ENCODE measurements at regions not wholly inside any gene's neighbourhood (a gene's known extent, or its start where the extent isn't known, plus 50 kb on each side); places are given as distances from the start of the nearest gene placed in this dataset.

DNA sequence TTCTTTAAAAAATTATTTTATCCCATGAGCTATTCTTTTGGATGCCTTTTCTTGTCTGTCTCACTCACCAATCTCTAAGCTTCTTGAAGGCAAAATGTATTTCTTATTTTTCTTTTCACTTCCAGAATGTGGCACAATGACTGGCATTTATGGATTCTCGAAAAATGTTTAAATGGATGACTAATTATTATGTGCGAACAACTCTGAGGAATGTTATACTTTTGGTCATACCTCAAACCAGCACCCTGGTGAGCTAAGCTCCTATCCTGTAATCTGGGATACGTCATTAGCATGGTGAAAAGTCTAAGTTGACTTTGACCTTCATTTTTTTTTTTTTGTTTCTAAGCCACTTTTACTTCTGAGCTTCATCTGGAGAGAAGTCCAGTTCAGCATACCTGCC, 214.0 kb upstream of the CEP162 start:
- no peak overlapping the region for H3K27ac Mint-ChIP-seq (ENCODE audit: unreplicated experiment)
- no TSS peak for BruUV-seq (replicated peaks)
- no peaks in the 10 kb centered on the region for H3K9me3 Mint-ChIP-seq (ENCODE audit: unreplicated experiment)
- H3K4me3 Mint-ChIP-seq (ENCODE audit: unreplicated experiment), result no peak overlapping the region
- Histone ChIP-seq H3K9me3 (no peaks in the 10 kb centered on the region), H3K4me3 (ENCODE audit: low read depth, low read length) (no peak overlapping the region), H3K4me1 (no peaks in the 10 kb centered on the region), H3K27me3 (replicated peaks; ENCODE audit: control insufficient read depth, insufficient read depth, low read length) (no peaks in the 10 kb centered on the region), H3K36me3 (ENCODE audit: control insufficient read depth, insufficient read depth, low read length) (no peaks in the 10 kb centered on the region)
- no peaks in the 10 kb centered on the region for H3K27me3 Mint-ChIP-seq (ENCODE audit: insufficient read depth, unreplicated experiment)
- ChIA-PET POLR2A (no interaction called here), CTCF (no interaction called here)
- DNase-seq, result no peak
- no peak for TF ChIP-seq CTCF (IDR thresholded peaks at IDR 0.05; ENCODE audit: insufficient read depth in 1 of 2, low read depth in 1 of 2, low read length in 1 of 2, severe bottlenecking in 1 of 2, unreplicated experiment in 1 of 2)
- intact Hi-C loops (cut with micrococcal nuclease; ENCODE audit: unreplicated experiment), result no loop called here
- no peaks in the 10 kb centered on the region for H3K4me1 Mint-ChIP-seq (ENCODE audit: low read depth, unreplicated experiment)
- H3K36me3 Mint-ChIP-seq (ENCODE audit: insufficient read depth, unreplicated experiment), result no peaks in the 10 kb centered on the region

DNA sequence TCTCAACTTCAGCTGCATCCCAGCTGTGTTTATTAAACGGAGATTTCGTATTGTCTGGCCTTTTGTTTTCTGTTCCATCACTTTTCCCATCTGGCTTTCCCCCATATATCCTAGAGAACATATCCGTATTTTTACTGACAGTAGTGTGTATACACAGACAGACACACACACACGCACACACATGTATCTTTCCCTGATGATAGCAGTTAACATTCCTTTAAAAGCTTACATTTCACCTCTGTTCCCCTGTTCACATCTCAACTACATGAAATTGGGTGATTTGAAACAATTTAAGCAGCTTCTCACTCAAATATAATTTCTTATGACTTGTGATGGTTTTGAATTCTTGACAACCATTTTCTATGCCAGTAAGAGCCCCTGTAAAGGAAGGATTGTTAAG, 207.1 kb upstream of the CEP162 start:
- Histone ChIP-seq H3K27me3 (replicated peaks; ENCODE audit: control insufficient read depth, insufficient read depth, low read length) (no peaks in the 10 kb centered on the region), H3K4me3 (ENCODE audit: low read depth, low read length) (no peak overlapping the region), H3K9me3 (no peaks in the 10 kb centered on the region), H3K36me3 (ENCODE audit: control insufficient read depth, insufficient read depth, low read length) (no peaks in the 10 kb centered on the region), H3K4me1 (no peaks in the 10 kb centered on the region)
- ChIA-PET POLR2A (no interaction called here), CTCF (no interaction called here)
- Mint-ChIP-seq H3K4me3 (ENCODE audit: unreplicated experiment) (no peak overlapping the region), H3K9me3 (ENCODE audit: unreplicated experiment) (no peaks in the 10 kb centered on the region), H3K4me1 (ENCODE audit: low read depth, unreplicated experiment) (no peaks in the 10 kb centered on the region), H3K27me3 (ENCODE audit: insufficient read depth, unreplicated experiment) (no peaks in the 10 kb centered on the region), H3K36me3 (ENCODE audit: insufficient read depth, unreplicated experiment) (no peaks in the 10 kb centered on the region), H3K27ac (ENCODE audit: unreplicated experiment) (no peak overlapping the region)
- DNase-seq, result no peak
- no TSS peak for BruUV-seq (replicated peaks)
- TF ChIP-seq CTCF (IDR thresholded peaks at IDR 0.05; ENCODE audit: insufficient read depth in 1 of 2, low read depth in 1 of 2, low read length in 1 of 2, severe bottlenecking in 1 of 2, unreplicated experiment in 1 of 2), result no peak
- intact Hi-C loops (cut with micrococcal nuclease; ENCODE audit: unreplicated experiment), result no loop called here

- H3K36me3 Mint-ChIP-seq (ENCODE audit: insufficient read depth, unreplicated experiment), result no peaks in the 10 kb centered on the region
- intact Hi-C loops (cut with micrococcal nuclease; ENCODE audit: unreplicated experiment), result no loop called here
- CTCF ChIA-PET, result no interaction called here
Measured at GRCh38 chr6:84432619-84433018, 205.2 kb upstream of the CEP162 start.

More at GRCh38 chr6:84432619-84433018, 205.2 kb upstream of the CEP162 start:
- Histone ChIP-seq H3K9me3 (no peaks in the 10 kb centered on the region), H3K27me3 (replicated peaks; ENCODE audit: control insufficient read depth, insufficient read depth, low read length) (no peaks in the 10 kb centered on the region), H3K4me1 (no peaks in the 10 kb centered on the region), H3K4me3 (ENCODE audit: low read depth, low read length) (no peak overlapping the region), H3K36me3 (ENCODE audit: control insufficient read depth, insufficient read depth, low read length) (no peaks in the 10 kb centered on the region)
- H3K4me1 Mint-ChIP-seq (ENCODE audit: low read depth, unreplicated experiment), result no peaks in the 10 kb centered on the region
- no peak overlapping the region for H3K27ac Mint-ChIP-seq (ENCODE audit: unreplicated experiment)
- H3K27me3 Mint-ChIP-seq (ENCODE audit: insufficient read depth, unreplicated experiment), result no peaks in the 10 kb centered on the region
- no peak for DNase-seq
- POLR2A ChIA-PET, result no interaction called here
- no peaks in the 10 kb centered on the region for H3K9me3 Mint-ChIP-seq (ENCODE audit: unreplicated experiment)
- no peak overlapping the region for H3K4me3 Mint-ChIP-seq (ENCODE audit: unreplicated experiment)
- no peak for TF ChIP-seq CTCF (IDR thresholded peaks at IDR 0.05; ENCODE audit: insufficient read depth in 1 of 2, low read depth in 1 of 2, low read length in 1 of 2, severe bottlenecking in 1 of 2, unreplicated experiment in 1 of 2)
- BruUV-seq (replicated peaks), result no TSS peak

Measured in Caco-2 (cell line).